D721Med (cell line): ENCODE measurements at regions not wholly inside any gene's neighbourhood (a gene's known extent, or its start where the extent isn't known, plus 50 kb on each side); places are given as distances from the start of the nearest gene placed in this dataset.

Experiments used
- DNase-seq: peaks from one replicate; pipeline ENCODE4 v3.0.0; 2011; ENCODE audit warnings: low spot score; ENCODE audit not compliant: insufficient read length
- FAIRE-seq: peaks from 2 replicates; lab custom pipeline; 2011; peaks lifted over from hg19 to GRCh38; lab: Jason Lieb, UNC
- CTCF ChIP-seq: IDR thresholded peaks from 2 replicates; pipeline ENCODE4 v1.5.1; 2012; ENCODE audit warnings: mild to moderate bottlenecking, control low read depth; ENCODE audit not compliant: insufficient read depth; ENCODE audit errors: missing control alignments

GRCh38 chr17:13346081-13346533, 255.6 kb downstream of the HS3ST3A1 start:
- DNase-seq (no peak), FAIRE-seq (no peak)
- no peak for TF ChIP-seq CTCF

- TF ChIP-seq CTCF: no peak
- no peak for FAIRE-seq
- DNase-seq: no peak
These were observed 263.3 kb downstream of the HS3ST3A1 start for GRCh38 chr17:13338421-13338820.

- FAIRE-seq: peak; percentile 29
These were observed 263.8 kb downstream of the HS3ST3A1 start for GRCh38 chr17:13337864-13338371.

GRCh38 chr17:13337151-13337550, 264.6 kb downstream of the HS3ST3A1 start:
- no peak for FAIRE-seq
- no peak for DNase-seq

More at GRCh38 chr17:13337864-13338371, 263.8 kb downstream of the HS3ST3A1 start:
- DNase-seq: no peak
- peak; percentile 62 for TF ChIP-seq CTCF

GRCh38 chr17:13334374-13334773, 267.4 kb downstream of the HS3ST3A1 start:
- no peak for TF ChIP-seq CTCF
- no peak for FAIRE-seq
- no peak for DNase-seq

More at GRCh38 chr17:13337151-13337550, 264.6 kb downstream of the HS3ST3A1 start:
- no peak for TF ChIP-seq CTCF

- DNase-seq (no peak), FAIRE-seq (no peak)
- no peak for TF ChIP-seq CTCF
These were observed 268.1 kb downstream of the HS3ST3A1 start for GRCh38 chr17:13333661-13334060.

- no peak for DNase-seq
- no peak for TF ChIP-seq CTCF
- no peak for FAIRE-seq
These were observed 269.5 kb downstream of the HS3ST3A1 start for GRCh38 chr17:13332207-13332606.
